GM12892 (cell line): ENCODE measurements at regions not wholly inside any gene's neighbourhood (a gene's known extent, or its start where the extent isn't known, plus 50 kb on each side); places are given as distances from the start of the nearest gene placed in this dataset.

Source experiments
- POLR2A ChIP-seq: IDR thresholded peaks from 2 replicates; pipeline ENCODE4 v1.6.1; 2011; ENCODE audit warnings: low read depth, low read length, control low read depth
- POLR2AphosphoS5 ChIP-seq: IDR thresholded peaks from 2 replicates; pipeline ENCODE4 v1.6.1; 2011; ENCODE audit warnings: low read depth, low read length, control low read depth
- TAF1 ChIP-seq: IDR thresholded peaks from 2 replicates; pipeline ENCODE4 v1.6.1; 2011; ENCODE audit warnings: low read depth, mild to moderate bottlenecking, control low read depth, low read length, borderline replicate concordance

DNA sequence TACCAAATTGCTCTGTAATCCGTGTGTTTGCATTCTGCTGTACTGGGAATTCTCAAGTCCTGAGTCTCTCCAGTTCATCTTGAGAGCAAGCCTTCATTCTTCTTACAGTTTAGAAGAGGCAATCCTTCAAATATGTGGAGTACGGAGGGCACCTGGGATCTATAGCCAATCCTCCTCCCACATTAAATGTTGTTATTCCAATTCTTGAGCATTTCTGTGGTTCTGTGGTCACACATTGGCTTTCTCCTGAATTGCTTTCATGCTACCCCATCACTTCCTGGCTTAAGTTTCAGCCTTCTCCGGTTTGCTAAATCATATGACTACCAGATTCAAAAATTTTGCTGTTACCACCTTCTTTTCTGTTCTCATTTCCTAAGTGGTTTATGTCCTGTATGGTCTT, 611.1 kb downstream of the PCDH19 start:
- TF ChIP-seq POLR2AphosphoS5 = no peak
- TF ChIP-seq TAF1 = no peak
- no peak for TF ChIP-seq POLR2A
